Vagina (tissue), 2 donors: ENCODE measurements at regions not wholly inside any gene's neighbourhood (a gene's known extent, or its start where the extent isn't known, plus 50 kb on each side); places are given as distances from the start of the nearest gene placed in this dataset.

Experiments
- POLR2A ChIP-seq, 2 donors: fragments of 450-650 bp; IDR thresholded peaks; one replicate each; pipeline ENCODE4 v1.6.1; 2017; ENCODE audit warnings: antibody characterized with exemption in 2 of 2, mild to moderate bottlenecking in 2 of 2, moderate library complexity in 2 of 2
- POLR2AphosphoS5 ChIP-seq, 2 donors: sonication (generic); formaldehyde crosslinking; IDR thresholded peaks; one replicate each; pipeline ENCODE4 v1.9.0; 2017; ENCODE audit warnings: antibody characterized with exemption in 2 of 2, mild to moderate bottlenecking in 2 of 2, low read depth in 1 of 2; ENCODE audit not compliant: insufficient read depth in 1 of 2
- TF ChIP-seq, protein P1 (sequence below), 3 experiments: fragments of 450-650 bp in 2 of 3; fragments of 200-600 bp in 1 of 3; sonication (generic) in 1 of 3; IDR thresholded peaks; one replicate each; pipeline ENCODE4 v1.5.1; 2017 to 2019; ENCODE audit warnings: antibody characterized with exemption in 3 of 3, mild to moderate bottlenecking in 2 of 3, moderate library complexity in 2 of 3

DNA sequence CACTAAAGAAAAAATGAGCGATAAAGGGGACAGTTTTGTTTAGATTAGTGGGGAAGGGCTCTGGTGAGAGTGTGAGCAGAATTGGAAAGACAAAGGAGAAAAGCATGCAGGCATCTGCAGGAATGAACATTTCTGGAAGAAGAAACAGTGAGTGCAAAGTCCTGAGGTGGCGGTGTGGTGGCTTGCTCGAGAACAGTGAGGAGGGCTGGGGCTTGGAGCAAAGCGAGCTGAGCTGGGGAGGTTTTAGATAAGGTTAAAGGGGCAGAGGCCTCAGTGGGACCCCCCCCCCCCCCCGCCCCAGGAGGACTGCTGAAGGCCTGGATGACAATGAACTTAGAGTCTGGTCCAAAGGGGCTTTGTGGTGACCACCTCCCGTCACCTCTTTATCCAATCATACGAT, 202.7 kb upstream of the MVB12B start:
- TF ChIP-seq POLR2A (IDR thresholded peaks at IDR 0.05): no peak
- TF ChIP-seq, protein P1, sequence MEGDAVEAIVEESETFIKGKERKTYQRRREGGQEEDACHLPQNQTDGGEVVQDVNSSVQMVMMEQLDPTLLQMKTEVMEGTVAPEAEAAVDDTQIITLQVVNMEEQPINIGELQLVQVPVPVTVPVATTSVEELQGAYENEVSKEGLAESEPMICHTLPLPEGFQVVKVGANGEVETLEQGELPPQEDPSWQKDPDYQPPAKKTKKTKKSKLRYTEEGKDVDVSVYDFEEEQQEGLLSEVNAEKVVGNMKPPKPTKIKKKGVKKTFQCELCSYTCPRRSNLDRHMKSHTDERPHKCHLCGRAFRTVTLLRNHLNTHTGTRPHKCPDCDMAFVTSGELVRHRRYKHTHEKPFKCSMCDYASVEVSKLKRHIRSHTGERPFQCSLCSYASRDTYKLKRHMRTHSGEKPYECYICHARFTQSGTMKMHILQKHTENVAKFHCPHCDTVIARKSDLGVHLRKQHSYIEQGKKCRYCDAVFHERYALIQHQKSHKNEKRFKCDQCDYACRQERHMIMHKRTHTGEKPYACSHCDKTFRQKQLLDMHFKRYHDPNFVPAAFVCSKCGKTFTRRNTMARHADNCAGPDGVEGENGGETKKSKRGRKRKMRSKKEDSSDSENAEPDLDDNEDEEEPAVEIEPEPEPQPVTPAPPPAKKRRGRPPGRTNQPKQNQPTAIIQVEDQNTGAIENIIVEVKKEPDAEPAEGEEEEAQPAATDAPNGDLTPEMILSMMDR (IDR thresholded peaks at IDR 0.05): no peak
- TF ChIP-seq POLR2AphosphoS5 (IDR thresholded peaks at IDR 0.05; ENCODE audit: insufficient read depth in 1 of 2, low read depth in 1 of 2): no peak
